DMS79 treated with DMSO at 0.1 percent for 48 hours (cell line): ENCODE measurements at regions not wholly inside any gene's neighbourhood (a gene's known extent, or its start where the extent isn't known, plus 50 kb on each side); places are given as distances from the start of the nearest gene placed in this dataset.

Source experiments
- DNase-seq: peaks from one replicate; lab custom pipeline; 2025; lab: John Stamatoyannopoulos, UW

DNA sequence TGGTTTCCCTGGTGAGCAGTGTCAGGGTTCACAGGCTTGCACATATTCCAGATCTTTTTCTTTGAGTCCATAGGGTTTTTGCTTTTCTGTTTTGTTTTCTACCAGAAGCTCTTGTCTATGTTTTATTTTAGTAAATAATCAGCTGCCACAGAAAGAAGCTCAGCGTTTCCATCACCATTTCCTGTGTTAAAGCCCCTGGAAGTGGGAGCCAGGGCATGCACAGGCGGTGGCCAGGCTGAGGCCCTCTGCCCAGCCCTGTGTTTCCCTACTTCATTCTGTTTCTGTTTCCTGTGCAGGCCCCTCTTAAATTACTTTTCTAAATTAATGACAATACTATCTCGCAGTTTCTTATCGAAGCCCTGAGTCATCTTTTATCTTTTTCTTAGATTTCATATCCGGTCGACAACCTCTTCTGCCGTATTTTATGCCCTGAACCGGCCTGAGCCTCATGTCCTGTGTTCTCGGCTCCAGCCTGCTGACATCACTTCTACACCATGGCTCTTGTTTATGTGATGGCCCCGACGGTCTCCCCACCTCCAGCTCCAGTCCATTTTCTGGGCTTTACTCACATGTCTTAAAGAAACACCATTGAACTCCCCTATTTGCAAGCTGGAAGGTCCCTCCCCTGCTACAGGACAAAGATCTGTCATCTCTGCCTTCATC, 442.2 kb downstream of the TCERG1L start:
- no peak for DNase-seq

DNA sequence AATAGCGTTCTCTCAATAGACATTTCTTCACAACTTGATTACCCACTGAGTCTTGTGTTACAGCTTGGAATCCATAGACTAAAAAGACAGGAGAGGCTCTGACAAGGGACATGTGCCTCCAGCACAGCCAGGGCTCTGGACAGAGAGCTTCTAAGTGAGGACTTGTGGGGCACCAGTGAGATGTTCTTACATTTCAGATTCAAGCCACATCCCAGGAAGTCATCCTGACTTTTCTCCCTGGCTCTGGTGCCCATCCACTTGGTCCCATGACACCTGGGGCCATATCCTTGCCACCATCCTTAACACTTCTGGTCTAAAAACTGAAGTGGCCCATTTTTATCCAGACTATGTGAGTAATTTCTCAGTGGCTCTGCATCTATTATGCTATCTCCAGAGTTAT, 440.1 kb downstream of the TCERG1L start:
- no peak for DNase-seq

DNA sequence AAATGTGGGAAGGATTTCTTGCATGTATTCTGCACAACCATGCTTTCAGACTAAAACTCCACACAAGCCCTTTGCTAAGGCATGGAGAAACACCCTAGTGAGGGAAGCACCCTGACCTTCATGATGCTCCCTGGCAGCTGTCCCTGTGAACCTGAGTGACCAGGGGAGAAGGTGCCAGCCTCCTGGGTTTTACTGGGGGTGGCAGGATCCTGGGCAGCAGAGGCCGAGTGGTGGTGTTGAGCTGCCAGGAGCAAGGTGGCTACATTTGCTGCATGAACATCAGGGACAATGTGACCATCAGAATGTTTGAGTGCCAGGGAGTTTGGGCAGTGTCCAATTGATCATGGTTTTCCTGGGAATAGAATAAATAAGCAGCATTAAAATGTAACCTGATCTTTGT, 437.9 kb downstream of the TCERG1L start:
- DNase-seq, result no peak

DNA sequence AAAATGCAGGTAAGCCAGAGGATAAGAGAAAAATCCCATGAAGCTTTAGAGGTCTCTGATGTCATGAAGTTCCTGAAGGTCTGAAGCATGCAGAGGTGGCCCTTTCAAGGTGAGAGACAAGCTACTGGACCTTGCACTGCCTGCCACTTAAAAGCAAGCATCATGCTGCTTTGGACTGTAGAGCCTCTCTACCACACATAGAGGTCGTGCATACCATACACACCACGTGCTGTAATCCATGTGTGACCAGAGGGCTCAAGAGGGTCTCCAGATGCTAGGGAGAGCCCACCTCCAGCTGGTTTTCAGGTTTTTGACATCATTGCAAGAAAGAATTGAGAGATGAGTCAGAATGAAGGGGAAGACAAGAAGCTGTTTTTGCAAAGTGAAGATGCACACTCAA, 436.4 kb downstream of the TCERG1L start:
- DNase-seq, result no peak

DNA sequence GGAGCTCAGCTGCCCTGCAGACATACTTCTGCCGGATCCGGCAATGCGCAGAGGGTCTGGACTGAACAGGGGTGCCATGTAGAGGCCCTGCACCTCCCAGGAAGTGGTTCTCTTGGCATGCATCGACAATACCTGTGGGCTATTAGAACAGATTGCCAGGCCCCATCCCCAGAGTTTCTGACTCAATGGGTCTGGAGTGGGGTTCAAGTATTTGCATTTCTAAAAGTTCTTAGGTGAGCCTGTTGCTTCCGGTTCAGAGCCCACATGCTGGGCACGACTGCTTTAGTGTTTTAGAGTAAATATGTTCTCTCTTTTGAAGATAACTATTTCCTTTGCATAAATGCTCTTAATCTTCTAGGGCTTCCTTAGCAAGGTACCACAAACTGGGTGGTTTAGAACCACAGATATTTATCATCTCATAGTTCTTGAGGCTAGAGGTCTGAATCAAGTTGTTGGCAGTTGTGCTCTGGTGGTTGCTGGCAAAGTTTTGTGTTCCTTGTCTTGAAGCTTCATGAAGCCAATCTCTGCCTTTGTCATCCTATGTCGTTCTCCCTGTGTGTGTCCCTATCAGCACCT, 435.5 kb downstream of the TCERG1L start:
- DNase-seq, result peak; percentile 14

DNA sequence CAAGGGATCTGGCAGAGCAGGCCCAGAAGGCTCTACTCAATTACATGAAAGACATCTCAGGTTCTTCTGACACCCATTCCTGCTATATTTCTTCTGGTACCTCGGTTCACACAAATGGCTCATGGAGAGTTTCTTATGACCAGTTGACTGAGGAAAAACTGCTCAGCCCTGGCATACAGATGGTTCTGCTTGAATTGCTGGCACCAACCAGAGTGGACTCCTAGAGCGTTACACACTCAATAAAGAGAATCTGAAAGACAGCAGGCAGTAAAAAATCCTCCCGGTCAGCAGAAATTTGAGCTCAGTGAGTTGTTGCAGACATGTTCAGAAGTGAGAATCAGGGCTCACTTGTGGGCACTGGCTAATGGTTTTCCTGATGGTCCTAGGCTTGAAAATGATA, 434.4 kb downstream of the TCERG1L start:
- DNase-seq, result peak; percentile 18

DNA sequence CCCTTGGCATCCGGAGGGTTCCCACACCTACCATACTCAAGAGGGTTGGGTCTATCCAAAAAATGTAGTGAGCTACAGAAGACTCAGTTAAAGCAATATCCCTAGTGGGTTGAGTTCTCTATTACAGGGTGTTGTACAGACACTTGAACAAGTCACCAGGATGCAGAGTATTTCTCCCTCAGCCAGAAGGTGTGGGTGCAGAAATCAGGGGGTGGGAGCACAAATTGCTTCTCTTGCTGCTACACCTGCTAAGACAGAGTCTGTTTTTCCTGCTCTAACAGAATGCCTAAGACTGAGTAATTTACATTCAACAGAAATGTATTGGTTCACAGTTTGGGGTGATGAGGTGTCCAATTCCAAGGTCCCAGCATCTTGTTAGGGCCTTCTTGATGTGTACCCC, 433.4 kb downstream of the TCERG1L start:
- DNase-seq, result no peak

DNA sequence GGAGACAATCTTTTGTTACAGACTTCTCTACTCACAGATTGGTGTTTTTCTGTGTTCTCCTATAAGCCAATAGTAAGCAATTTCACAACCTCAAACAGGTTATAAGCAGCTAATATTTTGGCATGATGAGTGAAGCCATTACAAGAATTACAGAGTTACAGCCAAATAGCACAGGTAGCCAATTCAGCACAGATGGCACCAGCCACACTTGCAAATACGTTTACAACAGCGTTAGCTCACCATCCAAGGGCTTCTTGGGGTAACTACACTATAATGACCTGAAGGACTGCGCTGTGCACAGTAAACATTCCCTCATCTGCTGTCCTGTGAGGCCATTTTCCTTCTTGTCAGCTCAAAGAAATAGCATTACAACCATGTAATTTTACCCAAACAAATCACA, 428.6 kb downstream of the TCERG1L start:
- DNase-seq, result no peak

DNA sequence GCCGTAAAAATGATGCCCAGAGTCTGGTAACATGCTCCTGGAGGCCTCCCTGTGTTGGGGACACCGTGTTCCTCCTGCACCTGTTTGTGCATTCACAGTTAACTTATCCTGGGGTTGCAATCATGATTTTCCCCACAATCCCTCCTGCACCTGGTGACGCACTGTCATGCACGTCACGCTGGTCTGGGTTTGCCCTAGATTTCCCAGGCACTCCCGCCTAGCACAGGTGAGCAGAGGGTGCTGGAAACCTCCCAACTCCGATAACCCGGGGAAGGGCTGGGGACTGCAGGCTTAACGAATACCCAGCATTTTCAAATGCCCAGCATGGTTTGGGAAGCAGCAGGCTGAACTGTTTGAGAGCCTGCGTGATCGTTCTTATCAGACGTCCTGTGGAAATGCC, 427.1 kb downstream of the TCERG1L start:
- no peak for DNase-seq

DNA sequence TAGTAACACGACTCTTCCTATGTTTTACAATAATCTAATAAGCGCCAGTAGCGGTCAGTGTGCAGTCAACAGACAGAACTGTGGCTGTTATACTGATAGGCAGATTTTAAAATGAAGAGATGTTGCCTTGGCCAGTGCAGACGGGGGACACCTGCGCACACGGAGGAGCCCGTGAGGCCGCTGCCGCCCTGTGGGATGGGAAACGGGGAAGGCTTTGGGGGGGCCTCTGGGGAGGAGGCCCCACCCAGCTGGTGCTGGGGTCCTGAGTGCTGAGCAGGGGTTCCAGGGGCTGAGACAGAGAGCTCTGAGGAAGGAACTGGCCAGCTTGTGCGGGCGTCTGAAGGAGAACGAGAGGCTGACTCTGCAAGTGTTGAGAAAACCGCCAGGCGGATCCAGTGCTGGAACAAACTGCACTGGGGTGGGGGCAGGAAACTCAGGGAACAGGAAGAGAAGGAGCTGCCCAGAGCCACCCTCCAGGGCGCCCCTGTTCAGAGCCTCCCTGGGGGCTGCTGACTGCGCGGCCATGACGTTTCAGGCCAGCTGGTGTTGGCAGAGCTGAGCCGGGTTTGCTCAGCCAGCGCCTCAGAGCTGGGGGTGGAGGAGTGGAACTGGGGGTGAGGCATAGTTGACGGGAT, 426.4 kb downstream of the TCERG1L start:
- DNase-seq, result no peak

DNA sequence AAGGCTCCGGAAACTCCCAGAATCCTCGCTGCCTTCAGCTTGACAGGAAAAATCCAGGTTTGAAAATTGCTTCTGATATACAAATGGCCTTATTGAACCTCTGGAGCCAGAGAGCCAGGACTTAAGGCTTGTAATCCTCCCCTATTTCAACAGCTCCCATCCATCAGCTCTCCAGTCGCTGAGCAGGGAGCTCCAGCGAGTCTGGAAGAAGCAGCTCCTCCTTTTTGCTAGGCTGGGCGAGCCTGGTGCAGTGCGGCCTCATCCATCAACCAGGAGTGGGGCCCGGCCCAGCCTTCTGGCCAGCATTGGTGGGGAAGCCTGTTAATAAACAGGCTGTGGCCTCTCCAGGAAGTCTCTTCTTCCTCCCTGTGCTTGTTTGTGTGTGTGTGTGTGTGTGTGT, 424.4 kb downstream of the TCERG1L start:
- no peak for DNase-seq

DNA sequence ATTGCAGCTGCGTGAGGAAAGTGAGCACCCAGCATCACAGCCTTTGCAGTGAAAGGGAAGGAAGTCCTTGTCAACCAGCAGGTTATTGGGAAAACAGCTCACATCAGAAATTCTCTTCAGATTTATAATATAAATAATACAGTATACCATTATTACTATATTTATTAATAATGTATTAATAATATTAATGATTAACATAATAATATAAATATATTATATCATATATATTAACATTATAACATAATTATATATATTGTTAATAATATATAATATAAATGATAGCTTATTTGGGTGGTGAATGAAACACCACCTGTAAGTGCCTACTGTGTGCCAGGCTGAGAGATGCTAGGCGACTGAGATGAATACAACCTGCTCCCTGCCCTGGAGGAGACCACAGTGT, 423.0 kb downstream of the TCERG1L start:
- no peak for DNase-seq

DNA sequence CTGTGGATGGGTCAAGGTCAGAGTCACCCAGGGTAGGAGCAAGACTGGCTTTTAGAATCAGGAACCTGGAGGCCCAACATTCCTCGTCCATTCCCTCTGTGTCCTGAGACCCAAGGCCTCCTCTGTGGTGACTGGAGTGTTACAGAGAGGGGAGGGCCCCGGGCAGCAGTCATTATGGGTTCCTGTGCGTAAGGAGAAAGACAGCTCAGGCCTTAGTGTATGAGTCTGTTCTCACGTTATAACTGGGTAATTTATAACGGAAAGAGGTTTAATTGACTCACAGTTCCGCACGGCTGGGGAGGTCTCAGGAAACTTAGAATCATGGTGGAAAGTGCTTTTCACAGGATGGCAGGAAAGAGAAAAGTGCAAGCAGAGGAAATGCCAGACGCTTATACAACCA, 422.3 kb downstream of the TCERG1L start:
- DNase-seq, result no peak

DNA sequence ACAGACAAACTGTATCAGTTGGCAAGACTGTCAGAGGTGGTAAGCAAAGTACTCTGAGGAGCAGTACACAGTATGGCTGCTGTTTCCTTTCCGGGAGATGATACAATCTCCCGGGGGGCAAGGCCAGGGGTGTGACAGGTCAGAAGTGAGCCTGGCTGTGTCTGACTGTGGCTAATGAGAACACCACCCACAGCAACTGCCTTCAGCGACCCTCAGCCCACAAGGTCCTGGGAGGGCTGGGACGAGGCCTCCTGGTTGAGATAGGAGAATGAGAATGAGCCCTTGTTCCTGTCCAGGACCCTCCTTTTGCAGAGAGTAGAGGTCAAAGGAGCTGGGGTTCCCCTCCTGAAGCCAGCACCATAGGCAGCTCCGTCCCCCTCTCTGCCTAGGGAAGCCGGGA, 421.7 kb downstream of the TCERG1L start:
- DNase-seq, result no peak

DNA sequence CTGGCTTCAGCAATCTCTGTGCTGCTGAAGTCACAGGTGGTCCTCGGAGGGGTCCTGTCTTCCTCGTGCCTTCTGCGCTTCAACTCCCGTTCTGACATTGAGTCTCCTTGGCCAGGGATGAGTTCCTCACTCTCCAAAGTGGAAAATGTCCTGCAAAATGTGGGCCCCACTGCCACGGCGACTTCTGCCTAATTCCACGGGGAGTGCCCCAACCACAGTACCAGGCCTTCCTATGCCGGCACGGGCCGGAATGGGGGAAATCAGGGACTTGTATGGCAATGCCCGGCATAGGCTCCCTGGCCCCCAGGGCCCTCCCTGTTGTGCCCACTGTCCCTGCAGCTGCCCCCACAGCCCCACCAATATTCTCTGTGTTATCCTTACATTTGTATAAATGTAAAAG, 420.5 kb downstream of the TCERG1L start:
- no peak for DNase-seq

DNA sequence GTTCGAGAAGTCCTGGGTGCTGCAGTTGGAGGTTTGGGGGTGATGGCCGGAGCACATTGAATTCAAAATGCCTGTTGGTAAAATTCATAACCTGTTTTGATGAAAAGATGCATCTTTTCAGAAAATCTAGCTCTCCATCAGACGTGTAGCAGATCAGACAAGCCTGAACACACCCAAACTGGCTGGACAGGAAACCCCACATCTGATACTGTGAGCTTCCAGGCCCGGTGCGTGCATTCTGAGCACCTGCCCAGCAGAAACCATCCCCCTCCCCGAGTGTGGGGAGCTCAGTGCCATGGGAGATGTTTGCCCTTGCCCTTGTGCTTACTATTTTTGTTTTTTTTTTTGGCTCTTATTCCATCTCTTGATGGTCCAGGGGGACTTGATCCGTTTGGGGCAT, 417.1 kb downstream of the TCERG1L start:
- peak; percentile 5 for DNase-seq

DNA sequence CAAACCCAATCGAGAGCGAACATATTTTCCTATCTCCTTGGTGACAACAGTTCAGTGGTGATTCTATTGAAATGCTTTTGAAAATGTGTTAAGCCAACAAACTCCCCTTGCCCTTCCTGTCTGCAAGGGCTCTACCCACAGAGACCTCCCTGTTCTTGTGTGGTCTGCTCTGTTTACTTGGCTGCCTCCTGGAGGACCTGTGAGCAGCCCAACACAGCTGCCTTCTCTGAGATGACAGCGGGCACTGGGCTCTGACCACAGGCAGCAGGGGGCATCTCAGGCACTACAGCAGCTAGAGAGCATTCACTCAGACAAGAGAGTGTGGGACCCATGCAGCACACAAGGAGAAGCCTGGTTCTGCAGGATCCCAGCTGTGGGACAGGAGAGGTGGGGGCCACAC, 416.4 kb downstream of the TCERG1L start:
- DNase-seq, result peak; percentile 20

DNA sequence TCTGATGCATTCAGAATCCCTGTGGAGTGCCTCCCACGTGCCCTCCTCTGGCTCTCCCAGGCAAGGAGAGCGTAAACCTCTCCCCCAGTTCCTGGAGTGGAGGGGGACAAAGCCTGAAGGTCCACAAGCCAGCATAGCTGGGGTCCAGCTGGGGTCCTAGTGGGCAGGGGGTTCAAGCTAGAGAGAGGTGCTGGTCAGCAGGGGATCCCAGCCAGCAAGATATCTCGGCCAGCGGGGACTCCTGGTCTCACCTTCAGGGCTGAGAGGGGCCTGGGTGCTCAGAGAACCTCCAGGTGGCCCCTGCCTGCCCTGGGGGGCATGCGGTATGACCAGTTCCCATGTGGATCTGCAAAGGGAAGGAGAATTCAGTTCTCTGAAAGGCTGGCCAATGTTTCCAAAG, 413.7 kb downstream of the TCERG1L start:
- no peak for DNase-seq

DNA sequence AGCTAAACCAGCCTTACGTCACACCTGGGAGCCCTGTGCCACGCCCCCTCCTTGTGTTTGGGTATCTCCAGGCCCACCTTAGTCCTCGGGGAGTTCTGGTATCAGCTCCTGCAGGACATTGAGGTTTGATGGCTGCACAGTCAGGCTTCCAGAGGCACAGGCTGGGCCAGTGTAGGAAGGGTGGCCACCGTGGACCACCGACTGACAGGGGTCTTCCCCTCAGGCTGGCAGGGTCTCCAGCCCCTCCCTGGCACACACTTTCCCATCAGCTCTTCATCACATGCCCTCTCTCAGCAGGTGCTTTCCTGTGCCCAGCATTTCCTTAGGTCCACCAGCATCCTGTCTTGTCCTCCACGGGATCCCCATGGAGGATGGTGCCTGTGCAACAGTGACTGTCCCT, 413.1 kb downstream of the TCERG1L start:
- no peak for DNase-seq

DNA sequence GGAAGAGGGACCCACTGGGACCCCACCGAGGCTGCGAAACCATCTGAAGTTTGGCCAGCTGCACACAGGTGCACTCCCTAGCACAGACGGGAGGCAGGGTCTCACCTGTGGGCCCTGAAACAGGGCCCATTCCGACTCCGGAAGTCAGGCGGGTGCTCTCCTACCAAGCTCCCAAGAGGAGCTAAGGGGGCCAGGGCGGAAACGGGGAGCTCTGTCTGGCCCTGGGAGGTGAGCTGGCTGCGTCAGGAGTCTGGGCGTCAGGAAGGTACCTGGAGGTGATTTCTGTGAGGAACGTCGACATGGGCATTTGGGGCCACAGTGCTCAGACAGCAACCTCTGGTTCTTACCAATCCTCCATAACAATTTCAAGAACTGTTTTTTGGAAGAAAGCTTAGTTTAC, 411.7 kb downstream of the TCERG1L start:
- no peak for DNase-seq

DNA sequence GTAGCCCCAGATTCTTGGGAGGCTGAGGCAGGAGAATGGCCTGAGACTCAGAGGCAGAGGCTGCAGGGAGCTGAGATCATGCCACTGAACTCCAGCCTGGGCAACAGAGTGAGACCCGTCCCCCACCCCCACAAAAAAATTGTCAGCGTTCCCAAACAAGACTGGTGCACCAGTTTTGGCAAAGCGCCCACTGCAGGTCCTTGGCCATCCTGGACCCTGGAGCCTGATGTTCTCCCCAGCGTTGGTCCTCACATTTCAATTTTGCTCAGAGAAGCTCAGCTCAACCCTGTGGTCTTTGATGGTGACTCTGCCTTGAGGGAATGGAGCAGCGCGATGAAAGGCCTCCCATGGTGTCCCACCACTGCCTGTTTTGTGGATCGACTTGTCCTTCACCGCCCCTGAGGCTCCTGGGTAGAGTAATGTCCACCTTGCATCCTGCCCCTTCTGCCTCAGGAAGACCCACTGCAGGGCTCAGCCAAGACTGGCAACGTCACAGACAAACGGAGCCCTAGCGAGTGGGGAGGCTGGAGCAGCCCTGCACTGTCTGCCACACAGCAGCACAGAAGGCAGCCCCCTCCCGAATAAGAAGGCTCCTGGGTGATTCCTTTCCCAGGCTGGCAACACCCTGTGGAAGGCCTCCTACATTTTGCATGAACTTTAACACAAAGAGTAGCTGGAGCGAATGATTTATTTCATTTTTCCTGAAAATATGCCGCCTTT, 410.9 kb downstream of the TCERG1L start:
- DNase-seq, result no peak

DNA sequence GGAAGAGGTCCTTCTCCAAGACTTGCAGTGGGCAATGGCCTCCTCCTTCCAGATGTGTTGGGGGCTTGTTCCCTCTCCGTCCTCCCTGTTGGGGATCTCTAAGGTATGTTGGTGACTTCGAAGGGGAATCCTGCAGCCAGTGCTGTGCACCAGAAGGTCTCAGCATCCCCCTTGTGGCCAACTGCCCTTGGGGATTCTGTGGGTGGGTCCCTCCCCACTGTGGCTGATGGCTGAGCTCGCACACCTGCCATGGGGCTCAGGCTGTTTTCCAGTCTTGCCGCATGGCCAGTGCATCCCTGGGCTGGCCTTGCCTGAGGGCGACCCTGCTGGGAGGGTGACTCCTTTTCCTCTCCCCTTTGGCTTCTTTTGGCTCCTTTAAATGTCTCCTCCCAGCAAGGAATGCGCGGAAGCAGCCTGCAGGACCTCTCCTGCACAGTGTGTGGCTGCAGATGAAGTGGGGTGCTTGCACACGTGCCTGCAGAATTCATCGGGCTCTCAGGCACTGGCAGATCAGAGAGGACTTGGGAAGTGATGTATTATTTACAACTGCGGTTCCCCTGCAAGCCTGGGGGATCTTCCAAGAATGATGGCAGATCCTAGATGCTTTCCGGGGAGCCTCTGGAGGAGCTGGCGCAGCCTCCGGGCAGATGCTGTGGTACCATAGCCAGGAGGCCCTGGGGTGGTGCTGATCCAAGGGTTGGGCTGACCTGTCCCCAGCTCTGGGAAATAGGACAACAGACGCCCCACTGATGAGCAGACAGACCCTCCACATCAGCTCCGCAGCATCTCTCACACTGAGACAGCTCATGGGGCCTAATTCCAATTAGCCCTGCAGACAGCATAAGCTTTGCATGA, 410.0 kb downstream of the TCERG1L start:
- DNase-seq, result no peak
